Coronary artery (tissue), 2 donors: ENCODE measurements at regions not wholly inside any gene's neighbourhood (a gene's known extent, or its start where the extent isn't known, plus 50 kb on each side); places are given as distances from the start of the nearest gene placed in this dataset.
"Not testable (repeated sequence)": the region's sequence is repeated elsewhere in the genome, so short reads cannot be mapped to it uniquely, and the experiment has no call there.

Source experiments
- DNase-seq: peaks from one replicate; pipeline ENCODE4 v3.0.0-alpha.2; 2017; ENCODE audit warnings: low spot score
- H3K27ac ChIP-seq, 2 donors: fragments of 200-600 bp; sonication (generic); one replicate each; pipeline ENCODE4 v1.5.1; 2016 to 2019
- H3K4me3 ChIP-seq: fragments of 200-600 bp; sonication (generic); 2 replicates; pipeline ENCODE4 v1.5.1; 2016; ENCODE audit warnings: mild to moderate bottlenecking, moderate library complexity
- TF ChIP-seq, protein P1 (sequence below): fragments of 200-600 bp; sonication (generic); IDR thresholded peaks from one replicate; pipeline ENCODE4 v1.5.1; 2019; ENCODE audit warnings: antibody characterized with exemption

- H3K4me3 ChIP-seq, H3K27ac ChIP-seq, DNase-seq: not testable (repeated sequence)
These were observed 57.3 kb upstream of the HS3ST3A1 start for GRCh38 chr17:13659051-13659450.

DNA sequence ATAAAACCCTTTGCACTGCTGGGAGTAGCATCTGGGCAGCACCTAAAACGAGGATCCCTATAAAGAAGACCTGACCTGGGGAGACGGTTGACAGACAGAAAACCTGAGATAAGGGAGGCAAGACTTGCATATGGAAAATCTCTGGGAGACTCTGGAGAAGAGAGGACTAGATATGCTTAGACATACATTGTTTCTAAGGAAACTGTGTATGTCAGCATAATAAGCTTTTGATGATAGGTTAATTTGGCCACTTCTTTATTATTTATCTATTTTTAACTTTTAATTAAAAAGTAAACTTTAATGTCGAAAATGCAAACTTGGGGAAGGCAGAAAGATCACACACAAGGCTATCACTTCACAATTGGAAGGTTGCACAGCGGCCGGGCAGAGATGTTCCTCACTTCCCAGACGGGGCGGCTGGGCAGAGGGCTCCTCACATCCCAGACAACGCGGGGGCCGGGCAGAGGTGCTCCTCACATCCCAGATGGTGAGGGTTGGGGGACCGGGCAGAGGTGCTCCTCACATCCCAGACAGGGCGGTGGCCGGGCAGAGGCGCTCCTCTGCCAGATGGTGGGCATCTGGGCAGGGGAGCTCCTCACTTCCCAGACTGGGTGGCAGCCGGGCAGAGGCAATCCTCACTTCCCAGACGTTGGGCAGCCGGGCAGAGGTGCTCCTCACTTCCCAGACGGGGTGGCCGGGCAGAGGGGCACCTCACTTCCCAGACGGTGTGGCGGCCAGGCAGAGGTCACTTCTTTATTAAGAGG, 64.3 kb upstream of the HS3ST3A1 start:
- Histone ChIP-seq H3K27ac (no peak overlapping the region), H3K4me3 (no peak overlapping the region)
- TF ChIP-seq, protein P1, sequence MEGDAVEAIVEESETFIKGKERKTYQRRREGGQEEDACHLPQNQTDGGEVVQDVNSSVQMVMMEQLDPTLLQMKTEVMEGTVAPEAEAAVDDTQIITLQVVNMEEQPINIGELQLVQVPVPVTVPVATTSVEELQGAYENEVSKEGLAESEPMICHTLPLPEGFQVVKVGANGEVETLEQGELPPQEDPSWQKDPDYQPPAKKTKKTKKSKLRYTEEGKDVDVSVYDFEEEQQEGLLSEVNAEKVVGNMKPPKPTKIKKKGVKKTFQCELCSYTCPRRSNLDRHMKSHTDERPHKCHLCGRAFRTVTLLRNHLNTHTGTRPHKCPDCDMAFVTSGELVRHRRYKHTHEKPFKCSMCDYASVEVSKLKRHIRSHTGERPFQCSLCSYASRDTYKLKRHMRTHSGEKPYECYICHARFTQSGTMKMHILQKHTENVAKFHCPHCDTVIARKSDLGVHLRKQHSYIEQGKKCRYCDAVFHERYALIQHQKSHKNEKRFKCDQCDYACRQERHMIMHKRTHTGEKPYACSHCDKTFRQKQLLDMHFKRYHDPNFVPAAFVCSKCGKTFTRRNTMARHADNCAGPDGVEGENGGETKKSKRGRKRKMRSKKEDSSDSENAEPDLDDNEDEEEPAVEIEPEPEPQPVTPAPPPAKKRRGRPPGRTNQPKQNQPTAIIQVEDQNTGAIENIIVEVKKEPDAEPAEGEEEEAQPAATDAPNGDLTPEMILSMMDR = no peak
- no peak for DNase-seq

GRCh38 chr17:13671341-13671740, 69.6 kb upstream of the HS3ST3A1 start:
- no peak overlapping the region for H3K27ac ChIP-seq
- DNase-seq = no peak
- TF ChIP-seq, protein P1 = no peak
- no peak overlapping the region for H3K4me3 ChIP-seq

DNA sequence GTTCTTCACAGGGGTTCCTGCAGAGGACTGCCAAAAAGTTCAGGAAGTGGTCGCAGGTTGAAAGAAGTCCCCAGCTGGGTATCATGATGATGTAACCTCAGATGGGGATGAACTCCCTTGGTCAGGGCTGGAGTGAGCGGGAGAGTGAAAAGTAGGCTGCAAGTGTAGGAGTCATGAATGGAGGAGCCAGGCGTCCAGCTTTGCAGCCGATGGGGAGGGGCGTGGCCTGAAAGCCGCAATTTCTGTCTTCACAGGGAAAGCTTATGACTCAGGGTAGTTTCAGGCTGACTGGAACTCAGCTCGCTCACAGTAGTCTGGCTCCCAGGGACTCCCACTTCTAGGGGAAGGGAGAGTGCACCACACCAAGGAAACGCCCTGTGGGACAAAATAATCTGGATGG, 70.0 kb upstream of the HS3ST3A1 start:
- TF ChIP-seq, protein P1 = no peak
- H3K27ac ChIP-seq = no peak overlapping the region
- H3K4me3 ChIP-seq = no peak overlapping the region
- DNase-seq = no peak

DNA sequence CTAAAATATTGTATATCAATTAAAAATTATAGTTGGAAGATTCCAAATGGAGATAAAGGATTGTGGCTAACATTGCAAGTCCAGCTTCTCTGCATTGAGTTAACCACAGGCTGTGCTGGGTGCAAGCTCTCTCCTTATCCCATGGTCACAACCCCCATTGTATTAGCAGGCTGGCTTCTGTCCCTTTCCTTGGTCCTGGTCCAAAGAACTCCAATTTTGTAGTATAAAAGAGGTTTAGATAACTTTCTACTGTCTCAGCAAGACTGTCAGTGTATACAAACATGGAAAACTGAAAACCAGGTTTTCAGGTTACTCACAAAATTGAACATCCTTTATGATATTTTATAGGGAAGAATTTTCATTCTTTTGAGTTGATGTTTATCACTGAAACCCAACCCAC, 76.6 kb upstream of the HS3ST3A1 start:
- DNase-seq = no peak
- H3K27ac ChIP-seq = no peak overlapping the region
- TF ChIP-seq, protein P1 = no peak
- H3K4me3 ChIP-seq = no peak overlapping the region

- Histone ChIP-seq H3K4me3 (no peak overlapping the region), H3K27ac (no peak overlapping the region)
- DNase-seq = no peak
- TF ChIP-seq, protein P1 = no peak
These were observed 77.1 kb upstream of the HS3ST3A1 start for GRCh38 chr17:13678841-13679240.

- H3K4me3 ChIP-seq = no peak overlapping the region
These were observed 87.0 kb upstream of the HS3ST3A1 start for GRCh38 chr17:13688716-13689115.

More at GRCh38 chr17:13688716-13689115, 87.0 kb upstream of the HS3ST3A1 start:
- TF ChIP-seq, protein P1 = no peak
- no peak for DNase-seq
- no peak overlapping the region for H3K27ac ChIP-seq
